ENCODE measurements at regions not wholly inside any gene's neighbourhood (a gene's known extent, or its start where the extent isn't known, plus 50 kb on each side); places are given as distances from the start of the nearest gene placed in this dataset.

DNA sequence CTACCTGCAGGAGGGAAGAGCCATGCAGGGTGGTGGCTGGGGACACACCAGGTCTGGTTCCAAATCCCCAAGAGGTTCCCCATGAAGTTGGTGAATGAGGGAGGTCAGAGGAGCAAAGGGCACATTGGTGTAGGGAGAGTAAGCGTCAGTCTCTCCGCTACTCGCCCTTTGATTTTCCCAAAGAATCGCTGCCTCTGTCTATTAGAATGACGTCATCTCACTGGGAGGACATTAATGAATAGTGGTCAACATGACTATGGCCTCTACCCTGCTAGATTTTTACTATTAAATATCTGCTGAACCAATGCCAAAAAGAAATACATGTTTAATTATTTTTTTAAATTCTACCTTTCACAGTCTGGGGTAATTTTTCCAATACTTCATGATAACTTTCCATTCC lies 109.6 kb upstream of the SNTG2 start:
- TF ChIP-seq, protein P1, sequence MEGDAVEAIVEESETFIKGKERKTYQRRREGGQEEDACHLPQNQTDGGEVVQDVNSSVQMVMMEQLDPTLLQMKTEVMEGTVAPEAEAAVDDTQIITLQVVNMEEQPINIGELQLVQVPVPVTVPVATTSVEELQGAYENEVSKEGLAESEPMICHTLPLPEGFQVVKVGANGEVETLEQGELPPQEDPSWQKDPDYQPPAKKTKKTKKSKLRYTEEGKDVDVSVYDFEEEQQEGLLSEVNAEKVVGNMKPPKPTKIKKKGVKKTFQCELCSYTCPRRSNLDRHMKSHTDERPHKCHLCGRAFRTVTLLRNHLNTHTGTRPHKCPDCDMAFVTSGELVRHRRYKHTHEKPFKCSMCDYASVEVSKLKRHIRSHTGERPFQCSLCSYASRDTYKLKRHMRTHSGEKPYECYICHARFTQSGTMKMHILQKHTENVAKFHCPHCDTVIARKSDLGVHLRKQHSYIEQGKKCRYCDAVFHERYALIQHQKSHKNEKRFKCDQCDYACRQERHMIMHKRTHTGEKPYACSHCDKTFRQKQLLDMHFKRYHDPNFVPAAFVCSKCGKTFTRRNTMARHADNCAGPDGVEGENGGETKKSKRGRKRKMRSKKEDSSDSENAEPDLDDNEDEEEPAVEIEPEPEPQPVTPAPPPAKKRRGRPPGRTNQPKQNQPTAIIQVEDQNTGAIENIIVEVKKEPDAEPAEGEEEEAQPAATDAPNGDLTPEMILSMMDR (IDR thresholded peaks at IDR 0.05): no peak
- TF ChIP-seq POLR2A (IDR thresholded peaks at IDR 0.05): no peak
